BLaER1 (cell line): ENCODE measurements at regions not wholly inside any gene's neighbourhood (a gene's known extent, or its start where the extent isn't known, plus 50 kb on each side); places are given as distances from the start of the nearest gene placed in this dataset.

Source experiments
- H3K27ac ChIP-seq: shearing (Covaris generic); formaldehyde crosslinking; 2 replicates; pipeline ENCODE4 v1.8.1; 2022
- H3K27me3 ChIP-seq: shearing (Covaris generic); formaldehyde crosslinking; 2 replicates; pipeline ENCODE4 v1.8.1; 2022
- H3K36me3 ChIP-seq: shearing (Covaris generic); formaldehyde crosslinking; 2 replicates; pipeline ENCODE4 v1.8.1; 2022
- H3K4me1 ChIP-seq: shearing (Covaris generic); formaldehyde crosslinking; 2 replicates; pipeline ENCODE4 v1.8.1; 2022
- H3K4me2 ChIP-seq: shearing (Covaris generic); formaldehyde crosslinking; 2 replicates; pipeline ENCODE4 v1.8.1; 2022
- H3K4me3 ChIP-seq: shearing (Covaris generic); formaldehyde crosslinking; 2 replicates; pipeline ENCODE4 v1.8.1; 2022
- H3K9ac ChIP-seq: shearing (Covaris generic); formaldehyde crosslinking; 2 replicates; pipeline ENCODE4 v1.8.1; 2022
- H3K9me3 ChIP-seq: shearing (Covaris generic); formaldehyde crosslinking; 2 replicates; pipeline ENCODE4 v1.8.1; 2022
- H4K20me1 ChIP-seq: shearing (Covaris generic); formaldehyde crosslinking; 2 replicates; pipeline ENCODE4 v1.8.1; 2022
- Cebpa-rat ChIP-seq: shearing (Covaris generic); IDR thresholded peaks from 2 replicates; pipeline ENCODE4 v1.8.1; 2022

DNA sequence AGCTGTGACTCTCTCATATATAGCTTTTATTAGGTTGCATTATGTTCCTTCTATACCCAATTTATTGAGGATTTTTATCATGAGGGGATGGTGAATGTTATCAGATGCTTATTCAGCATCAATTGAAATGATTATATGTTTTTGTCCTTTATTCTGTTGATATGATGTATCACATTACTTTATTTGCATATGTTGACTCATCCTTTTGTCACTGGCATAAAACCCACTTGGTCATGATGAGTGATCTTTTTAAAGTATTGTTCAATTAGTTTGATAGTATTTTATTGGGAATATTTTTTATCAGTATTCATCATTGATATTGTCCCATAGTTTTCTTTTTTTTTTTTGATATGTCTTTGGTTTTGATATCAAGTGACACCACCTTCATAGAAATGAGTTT, 529.9 kb downstream of the MMUT start:
- Histone ChIP-seq H3K27me3 (no peaks in the 10 kb centered on the region), H3K4me1 (no peaks in the 10 kb centered on the region), H4K20me1 (no peaks in the 10 kb centered on the region), H3K4me3 (no peak overlapping the region), H3K9me3 (no peaks in the 10 kb centered on the region; the same call in 1 of the 2 replicates), H3K27ac (no peak overlapping the region), H3K9ac (no peak overlapping the region), H3K36me3 (no peaks in the 10 kb centered on the region), H3K4me2 (no peak overlapping the region)
- TF ChIP-seq Cebpa-rat = no peak

DNA sequence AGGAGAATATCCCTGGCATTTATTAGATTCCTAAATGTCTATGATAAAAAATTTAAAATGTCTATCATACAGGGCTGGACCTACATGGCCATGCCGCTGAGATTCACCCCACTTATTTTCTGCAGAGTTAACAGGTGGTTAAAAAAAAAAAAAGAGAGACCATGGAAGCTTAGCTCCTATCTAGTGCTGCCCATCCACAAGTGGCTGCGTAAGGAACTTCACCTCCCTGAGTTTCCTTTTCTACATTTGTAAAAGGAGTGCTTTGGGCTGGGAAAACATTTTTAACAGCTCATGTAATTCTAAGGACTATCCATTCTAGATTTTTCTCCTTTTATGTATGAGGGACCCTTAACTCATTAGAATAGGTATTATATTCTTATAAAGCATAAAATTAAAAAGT, 534.1 kb downstream of the MMUT start:
- H3K9me3 ChIP-seq = no peaks in the 10 kb centered on the region
- TF ChIP-seq Cebpa-rat = no peak
- H3K9ac ChIP-seq = no peak overlapping the region
- no peak overlapping the region for H3K27ac ChIP-seq
- H3K36me3 ChIP-seq = no peaks in the 10 kb centered on the region
- no peak overlapping the region for H3K4me2 ChIP-seq
- no peak overlapping the region for H3K4me3 ChIP-seq
- no peaks in the 10 kb centered on the region for H3K4me1 ChIP-seq
- H4K20me1 ChIP-seq = no peaks in the 10 kb centered on the region
- no peaks in the 10 kb centered on the region for H3K27me3 ChIP-seq

DNA sequence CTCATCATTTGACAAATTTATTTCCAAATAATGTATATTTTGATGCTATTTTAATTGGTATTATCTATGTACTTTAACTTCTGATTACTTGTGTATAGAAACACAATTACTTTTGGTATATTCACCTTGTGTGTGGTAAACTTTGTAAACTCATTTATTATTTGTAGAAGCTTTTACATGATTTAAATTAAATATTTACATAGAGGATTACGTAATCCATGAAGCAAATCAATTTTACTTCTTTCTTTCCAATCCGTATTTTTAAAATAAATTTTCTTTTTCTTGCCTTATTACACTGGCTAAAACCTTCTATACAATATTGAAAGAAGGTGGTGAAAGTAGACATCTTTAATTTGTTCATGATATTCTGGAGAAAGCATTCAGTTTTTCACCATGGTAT, 540.2 kb downstream of the MMUT start:
- Histone ChIP-seq H3K9ac (no peak overlapping the region), H3K9me3 (no peaks in the 10 kb centered on the region), H3K4me2 (no peak overlapping the region), H3K4me3 (no peak overlapping the region), H3K27me3 (no peaks in the 10 kb centered on the region), H3K4me1 (no peaks in the 10 kb centered on the region), H4K20me1 (no peaks in the 10 kb centered on the region), H3K27ac (no peak overlapping the region), H3K36me3 (no peaks in the 10 kb centered on the region)
- TF ChIP-seq Cebpa-rat = no peak

DNA sequence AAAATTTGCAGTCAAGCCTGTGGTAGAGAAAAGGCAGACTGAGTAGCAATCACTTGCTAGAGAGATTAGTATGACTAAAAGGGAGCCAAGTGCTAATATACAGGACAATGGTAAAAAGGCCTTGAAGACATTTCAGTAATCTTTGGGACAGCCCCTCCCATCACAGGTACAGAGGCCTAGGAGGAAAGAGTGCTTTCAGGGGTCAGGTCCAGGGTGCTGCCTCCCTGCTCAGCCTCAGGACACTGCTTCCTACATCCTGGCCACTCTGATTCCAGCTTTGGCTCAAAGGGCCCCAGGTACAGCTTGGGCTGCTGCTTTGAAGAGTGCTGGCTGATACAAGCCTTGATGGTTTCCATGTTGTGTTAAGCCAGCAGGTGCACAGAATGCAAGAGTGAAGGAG, 543.5 kb downstream of the MMUT start:
- Histone ChIP-seq H3K4me2 (no peak overlapping the region), H3K9ac (no peak overlapping the region), H3K4me1 (no peaks in the 10 kb centered on the region), H3K4me3 (no peak overlapping the region), H3K36me3 (no peaks in the 10 kb centered on the region), H3K9me3 (no peaks in the 10 kb centered on the region), H3K27ac (no peak overlapping the region), H3K27me3 (no peaks in the 10 kb centered on the region), H4K20me1 (no peaks in the 10 kb centered on the region)
- no peak for TF ChIP-seq Cebpa-rat

DNA sequence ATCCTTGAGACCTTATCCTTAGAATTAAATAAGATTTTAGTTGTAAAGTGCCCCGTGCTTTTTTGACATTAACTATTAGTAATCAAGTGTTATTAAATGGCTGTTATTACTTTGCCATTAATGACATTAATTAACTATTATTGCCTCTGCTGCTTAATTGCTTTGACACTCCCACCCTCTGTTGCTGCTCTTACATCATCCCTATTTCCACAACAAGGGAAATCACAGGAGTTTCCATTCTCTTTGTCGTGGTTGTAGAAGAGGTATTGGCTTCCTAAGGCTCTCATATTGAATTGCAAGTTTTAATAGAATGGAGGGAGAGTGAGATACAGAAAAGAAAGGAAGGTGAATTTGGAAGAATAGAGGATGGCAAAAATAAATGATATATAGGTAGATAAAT, 545.8 kb downstream of the MMUT start:
- Histone ChIP-seq H3K9me3 (no peaks in the 10 kb centered on the region), H3K4me1 (no peaks in the 10 kb centered on the region), H3K27ac (no peak overlapping the region), H3K4me3 (no peak overlapping the region), H3K36me3 (no peaks in the 10 kb centered on the region), H3K9ac (no peak overlapping the region), H3K4me2 (no peak overlapping the region), H4K20me1 (no peaks in the 10 kb centered on the region), H3K27me3 (no peaks in the 10 kb centered on the region)
- no peak for TF ChIP-seq Cebpa-rat

DNA sequence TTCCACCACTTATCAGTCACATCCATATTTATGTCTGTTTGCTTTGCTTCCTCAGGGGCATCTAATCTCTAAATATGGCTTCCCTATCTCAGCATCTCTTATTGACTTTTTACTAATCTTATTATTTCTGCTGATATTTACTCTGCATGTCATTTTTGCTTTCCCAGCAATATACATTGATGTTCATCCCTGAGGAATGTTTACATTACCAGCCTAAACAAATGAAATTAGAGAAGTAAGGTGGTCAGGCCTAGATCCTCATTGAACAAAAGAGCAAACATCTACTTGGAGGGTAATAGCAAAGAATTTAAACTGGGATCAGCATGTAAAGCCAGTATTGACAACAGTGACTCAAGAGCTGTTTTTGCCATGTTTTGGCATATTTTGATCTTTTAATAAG, 546.4 kb downstream of the MMUT start:
- H3K9ac ChIP-seq = no peak overlapping the region
- H3K4me1 ChIP-seq = no peaks in the 10 kb centered on the region
- no peaks in the 10 kb centered on the region for H4K20me1 ChIP-seq
- H3K9me3 ChIP-seq = no peaks in the 10 kb centered on the region
- no peak overlapping the region for H3K4me3 ChIP-seq
- TF ChIP-seq Cebpa-rat = no peak
- H3K27me3 ChIP-seq = no peaks in the 10 kb centered on the region
- H3K4me2 ChIP-seq = no peak overlapping the region
- H3K36me3 ChIP-seq = no peaks in the 10 kb centered on the region
- no peak overlapping the region for H3K27ac ChIP-seq

DNA sequence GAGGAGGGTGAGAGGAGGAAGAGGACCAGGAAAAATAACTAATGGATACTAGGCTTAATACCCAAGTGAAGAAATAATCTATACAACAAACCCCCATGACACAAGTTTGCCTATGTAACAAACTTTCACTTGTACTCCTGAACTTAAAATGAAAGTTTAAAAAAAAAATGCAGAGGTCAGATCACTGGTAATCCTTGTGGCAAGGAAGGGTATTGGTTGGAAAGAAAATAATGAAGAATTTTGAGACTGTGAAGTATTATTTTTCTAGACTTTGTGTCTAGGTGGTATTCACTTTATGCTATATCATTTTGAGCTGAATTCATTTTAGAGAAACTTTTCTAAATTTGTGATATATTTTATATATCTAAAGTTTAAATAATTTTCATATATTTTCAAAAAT, 547.5 kb downstream of the MMUT start:
- TF ChIP-seq Cebpa-rat = no peak
- Histone ChIP-seq H3K9ac (no peak overlapping the region), H3K4me3 (no peak overlapping the region), H3K27ac (no peak overlapping the region), H3K4me2 (no peak overlapping the region), H3K36me3 (no peaks in the 10 kb centered on the region), H3K4me1 (no peaks in the 10 kb centered on the region), H4K20me1 (no peaks in the 10 kb centered on the region), H3K9me3 (no peaks in the 10 kb centered on the region), H3K27me3 (no peaks in the 10 kb centered on the region)

DNA sequence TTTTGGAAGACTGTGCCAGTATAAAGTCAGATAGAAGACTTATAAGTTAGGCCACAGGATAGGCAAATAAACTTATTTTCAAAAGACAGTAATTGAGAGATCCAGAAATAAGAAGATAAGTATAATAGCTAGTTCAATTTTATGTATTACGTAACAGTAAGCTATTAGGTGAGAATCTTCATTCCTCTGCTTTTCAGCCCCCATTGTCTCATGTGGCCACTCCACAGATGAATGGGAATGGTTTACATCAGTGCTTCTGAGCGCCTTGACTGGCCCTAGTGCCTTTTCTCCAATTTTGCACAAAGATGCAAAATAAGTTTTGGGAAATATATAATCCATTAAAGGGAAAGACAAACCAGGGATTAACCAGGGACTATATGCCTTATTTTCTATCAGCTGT, 550.5 kb downstream of the MMUT start:
- no peaks in the 10 kb centered on the region for H3K9me3 ChIP-seq
- TF ChIP-seq Cebpa-rat = no peak; the same call in 1 of the 2 replicates
- no peaks in the 10 kb centered on the region for H3K4me1 ChIP-seq
- no peaks in the 10 kb centered on the region for H3K27me3 ChIP-seq
- no peak overlapping the region for H3K4me3 ChIP-seq
- no peak overlapping the region for H3K27ac ChIP-seq
- H4K20me1 ChIP-seq = no peaks in the 10 kb centered on the region
- H3K9ac ChIP-seq = no peak overlapping the region
- no peaks in the 10 kb centered on the region for H3K36me3 ChIP-seq
- H3K4me2 ChIP-seq = no peak overlapping the region

DNA sequence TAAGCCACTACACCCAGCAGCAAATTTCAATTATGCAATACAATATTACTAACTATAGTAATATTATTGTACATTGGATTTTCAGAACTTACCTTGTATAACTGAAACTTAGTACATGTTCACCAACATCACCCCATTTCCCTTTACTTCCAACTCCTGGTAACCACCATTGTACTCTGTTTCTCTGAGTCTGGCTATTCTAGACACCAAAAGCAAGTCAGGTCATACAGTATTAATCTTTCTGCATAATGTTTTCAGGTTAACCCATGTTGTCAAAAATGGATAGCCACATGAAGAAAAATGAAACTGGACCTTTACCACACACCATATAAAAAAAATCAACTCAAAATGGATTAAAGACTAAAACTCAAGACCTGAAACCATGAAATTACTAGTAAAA, 558.2 kb downstream of the MMUT start:
- no peak overlapping the region for H3K27ac ChIP-seq
- no peaks in the 10 kb centered on the region for H3K4me1 ChIP-seq
- no peak overlapping the region for H3K4me2 ChIP-seq
- H4K20me1 ChIP-seq = no peaks in the 10 kb centered on the region
- H3K4me3 ChIP-seq = no peak overlapping the region
- H3K9me3 ChIP-seq = no peaks in the 10 kb centered on the region
- TF ChIP-seq Cebpa-rat = no peak
- H3K36me3 ChIP-seq = no peaks in the 10 kb centered on the region
- H3K9ac ChIP-seq = no peak overlapping the region
- no peaks in the 10 kb centered on the region for H3K27me3 ChIP-seq

DNA sequence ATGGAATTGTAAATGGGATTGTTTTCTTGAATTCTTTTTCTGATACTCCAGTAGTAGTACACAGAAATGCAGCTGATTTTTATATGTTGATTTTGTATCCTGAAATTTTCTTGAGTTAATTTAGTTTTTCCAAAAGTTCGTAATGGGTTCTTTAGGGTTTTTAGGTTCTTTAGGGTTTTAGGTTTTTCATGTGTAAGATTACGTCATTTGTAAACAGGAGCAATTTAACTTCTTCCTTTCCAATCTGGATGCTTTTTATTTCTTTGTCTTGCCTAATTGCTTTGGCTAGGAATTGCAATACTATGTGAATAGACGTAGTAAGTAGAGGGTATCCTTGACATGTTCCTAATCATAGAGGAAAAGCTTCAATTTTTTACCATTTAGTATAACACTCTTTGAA, 568.6 kb downstream of the MMUT start:
- Histone ChIP-seq H4K20me1 (no peaks in the 10 kb centered on the region), H3K4me2 (no peak overlapping the region), H3K9ac (no peak overlapping the region), H3K4me1 (no peaks in the 10 kb centered on the region), H3K27ac (no peak overlapping the region), H3K9me3 (no peaks in the 10 kb centered on the region), H3K27me3 (no peaks in the 10 kb centered on the region), H3K36me3 (no peaks in the 10 kb centered on the region), H3K4me3 (no peak overlapping the region)
- TF ChIP-seq Cebpa-rat = no peak

DNA sequence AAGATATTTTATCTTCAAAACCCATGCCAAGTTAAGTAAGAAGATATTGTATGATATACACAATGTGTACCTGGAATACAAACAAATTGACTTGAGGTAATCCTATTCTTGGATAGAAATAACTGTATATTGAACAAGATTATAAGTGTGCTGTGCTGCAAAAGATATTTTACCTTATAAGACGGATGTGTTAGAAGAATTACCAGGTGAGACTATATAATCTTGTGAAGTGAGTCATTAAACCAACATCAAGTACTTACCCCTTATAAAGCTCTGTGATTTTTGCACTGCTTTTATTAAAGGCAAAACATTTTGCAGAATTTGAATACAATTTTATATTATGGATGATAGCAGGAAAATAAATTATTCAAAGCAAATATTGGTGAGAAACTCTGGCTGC, 570.0 kb downstream of the MMUT start:
- no peaks in the 10 kb centered on the region for H3K27me3 ChIP-seq
- H3K36me3 ChIP-seq = no peaks in the 10 kb centered on the region
- H4K20me1 ChIP-seq = no peaks in the 10 kb centered on the region
- H3K4me3 ChIP-seq = no peak overlapping the region
- no peak overlapping the region for H3K9ac ChIP-seq
- H3K4me1 ChIP-seq = no peaks in the 10 kb centered on the region
- no peak overlapping the region for H3K27ac ChIP-seq
- TF ChIP-seq Cebpa-rat = no peak
- H3K9me3 ChIP-seq = no peaks in the 10 kb centered on the region
- no peak overlapping the region for H3K4me2 ChIP-seq
